OCI-LY1 (cell line): ENCODE measurements at regions not wholly inside any gene's neighbourhood (a gene's known extent, or its start where the extent isn't known, plus 50 kb on each side); places are given as distances from the start of the nearest gene placed in this dataset.

ENCODE experiments used
- CTCF ChIP-seq: fragments of 200-600 bp; sonication (generic), shearing (Covaris generic); IDR thresholded peaks from 2 replicates; pipeline ENCODE4 v1.5.1; 2017; ENCODE audit warnings: mild to moderate bottlenecking, antibody characterized with exemption, low read length, moderate library complexity, mixed read lengths
- EZH2 ChIP-seq: fragments of 200-600 bp; sonication (generic), shearing (Covaris generic); IDR thresholded peaks from 2 replicates; pipeline ENCODE4 v1.8.0; 2017; ENCODE audit warnings: borderline replicate concordance, mixed run types, mild to moderate bottlenecking, antibody characterized with exemption, low read length, moderate library complexity, mixed read lengths

DNA sequence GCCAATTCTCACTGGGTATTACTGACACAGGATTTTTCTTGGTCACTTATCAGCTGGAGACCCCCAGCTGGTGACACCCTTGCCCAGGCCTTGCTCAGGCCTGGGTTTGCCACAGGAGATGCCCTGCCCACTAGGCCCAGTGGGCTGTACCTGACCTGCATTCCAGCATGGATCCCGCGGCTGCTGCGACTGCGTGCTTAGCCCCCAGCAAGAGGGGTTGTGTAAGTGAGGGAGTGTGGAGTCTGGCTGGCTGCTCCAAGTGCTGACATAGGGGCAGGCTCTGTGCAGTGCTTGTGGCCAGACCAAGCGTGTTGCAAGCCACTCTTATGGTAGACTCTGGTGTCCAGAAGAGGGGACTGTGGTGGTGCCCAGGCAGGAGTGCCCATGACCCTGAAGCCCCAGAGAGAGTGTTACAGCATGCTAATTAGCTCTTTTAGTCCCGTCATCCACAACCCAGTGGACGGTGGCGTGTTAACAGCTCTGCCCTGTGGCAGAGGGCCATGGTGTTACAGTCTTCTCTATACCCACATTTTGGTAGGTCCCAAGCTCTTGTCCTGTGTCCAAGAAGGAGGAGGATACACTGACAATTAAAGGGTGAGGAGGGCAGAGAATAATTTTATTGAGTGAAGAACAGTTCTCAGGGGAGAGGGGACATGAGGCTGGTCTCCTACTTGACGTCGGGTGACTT is 491.7 kb upstream of the MEIS1 start:
- no peak for TF ChIP-seq CTCF
- TF ChIP-seq EZH2: no peak
